GM12878 (cell line): ENCODE measurements at regions not wholly inside any gene's neighbourhood (a gene's known extent, or its start where the extent isn't known, plus 50 kb on each side); places are given as distances from the start of the nearest gene placed in this dataset.

ENCODE experiments used
- ATAC-seq: fragments of 200-7000 bp; cut with Tn5 transposase; 3 replicates; pipeline ENCODE4 v1.9.1; 2020; ENCODE audit warnings: mild to moderate bottlenecking, moderate library complexity
- BruUV-seq: library from RNA; stranded (reverse); fragments of 400-500 nt; replicated peaks from 2 replicates; lab custom pipeline; 2021; lab: Mats Ljungman, UMichigan
- CTCF ChIA-PET: fragments of 300-600 bp; sonication (Branson Sonifier 250); formaldehyde crosslinking; extraction: SDS; loops from one replicate; lab custom pipeline; 2021; ENCODE audit warnings: inconsistent platforms; lab: Yijun Ruan, JAX
- POLR2A ChIA-PET: fragments of 350-600 bp; formaldehyde crosslinking; extraction: SDS; loops from one replicate; lab custom pipeline; 2021; ENCODE audit warnings: inconsistent platforms; lab: Charles Lee
- RAD21 ChIA-PET: fragments of 300-600 bp; sonication (Branson Sonifier 250); formaldehyde crosslinking; loops from one replicate; lab custom pipeline; 2023; ENCODE audit warnings: antibody characterized with exemption; ENCODE audit not compliant: unreplicated experiment; lab: Charles Lee
- SMC1A ChIA-PET: fragments of 300-600 bp; sonication (Branson Sonifier 250); formaldehyde crosslinking; loops from one replicate; lab custom pipeline; 2023; ENCODE audit not compliant: unreplicated experiment, uncharacterized antibody; lab: Charles Lee
- DNase-seq: peaks from one replicate; pipeline ENCODE4 v3.0.0-alpha.2; 2011; ENCODE audit warnings: low read depth, low spot score
- FAIRE-seq: peaks from 3 replicates; lab custom pipeline; 2011; peaks lifted over from hg19 to GRCh38; lab: Jason Lieb, UNC
- H2AFZ ChIP-seq: 2 replicates; pipeline ENCODE4 v1.6.0; 2011; ENCODE audit warnings: low read depth, low read length, control low read depth; ENCODE audit not compliant: control insufficient read depth
- H3K27ac ChIP-seq: 2 replicates; pipeline ENCODE4 v1.5.1; 2011; ENCODE audit warnings: control low read depth; ENCODE audit not compliant: control insufficient read depth, insufficient read depth
- H3K27me3 ChIP-seq, 2 experiments: replicated peaks in 1 of 2; 2 replicates each; pipeline versions ENCODE4 v1.6.0 to v1.6.1; 2011; ENCODE audit warnings: low read length in 1 of 2; ENCODE audit not compliant: control insufficient read depth in 2 of 2, insufficient read depth in 2 of 2
- H3K36me3 ChIP-seq, 2 experiments: 2 replicates each; pipeline ENCODE4 v1.5.1; 2011; ENCODE audit warnings: low read length in 1 of 2; ENCODE audit not compliant: control insufficient read depth in 2 of 2, insufficient read depth in 2 of 2
- H3K4me1 ChIP-seq: 2 replicates; pipeline ENCODE4 v1.6.1; 2011; ENCODE audit warnings: mild to moderate bottlenecking, low read length, moderate library complexity, mixed read lengths; ENCODE audit not compliant: control insufficient read depth, insufficient read depth
- H3K4me2 ChIP-seq: 2 replicates; pipeline ENCODE4 v1.6.0; 2011; ENCODE audit warnings: control low read depth; ENCODE audit not compliant: control insufficient read depth, insufficient read depth
- H3K4me3 ChIP-seq: fragments of 200-600 bp; sonication (generic); 2 replicates; pipeline ENCODE4 v1.5.1; 2016
- H3K79me2 ChIP-seq: 2 replicates; pipeline ENCODE4 v1.6.0; 2011; ENCODE audit warnings: low read length; ENCODE audit not compliant: control insufficient read depth, insufficient read depth
- H3K9ac ChIP-seq: 2 replicates; pipeline ENCODE4 v1.8.0; 2011; ENCODE audit warnings: low read length, control low read depth, mixed read lengths; ENCODE audit not compliant: control insufficient read depth, insufficient read depth
- H3K9me3 ChIP-seq: replicated peaks from 3 replicates; pipeline ENCODE4 v1.5.1; 2011; ENCODE audit warnings: mild to moderate bottlenecking, low read length; ENCODE audit not compliant: control insufficient read depth, insufficient read depth
- H4K20me1 ChIP-seq: 2 replicates; pipeline ENCODE4 v1.6.0; 2011; ENCODE audit not compliant: control insufficient read depth, insufficient read depth
- CBFB ChIP-seq: IDR thresholded peaks from 2 replicates; pipeline ENCODE4 v1.6.1; 2016; ENCODE audit warnings: antibody characterized with exemption, low read depth
- EED ChIP-seq: sonication (generic); IDR thresholded peaks from 2 replicates; pipeline ENCODE4 v1.6.1; 2016; ENCODE audit warnings: antibody characterized with exemption, low read depth
- EP300 ChIP-seq, 2 experiments: fragments of 150-350 bp in 1 of 2; IDR thresholded peaks; 2 replicates each; pipeline ENCODE4 v1.6.1; 2011 to 2012; ENCODE audit warnings: low read depth in 2 of 2, low read length in 2 of 2, borderline replicate concordance in 1 of 2, improper control_type of control experiment in 1 of 2, inconsistent platforms in 1 of 2; ENCODE audit not compliant: control insufficient read depth in 1 of 2
- FOXM1 ChIP-seq: IDR thresholded peaks from 2 replicates; pipeline ENCODE4 v1.6.1; 2012; ENCODE audit warnings: low read depth, mild to moderate bottlenecking, inconsistent platforms, low read length, moderate library complexity
- SIN3A ChIP-seq: IDR thresholded peaks from 2 replicates; pipeline ENCODE4 v1.6.1; 2012; ENCODE audit warnings: low read depth, low read length, improper control_type of control experiment
- WRNIP1 ChIP-seq: IDR thresholded peaks from 2 replicates; pipeline ENCODE4 v1.6.1; 2011; ENCODE audit warnings: low read depth, low read length, improper control_type of control experiment, borderline replicate concordance
- WGBS: methylation state at CpG from one replicate; pipeline ENCODE4 v1.1.6; 2016; ENCODE audit warnings: low lambda C conversion rate; ENCODE audit not compliant: insufficient replicate concordance, insufficient coverage; ENCODE audit errors: missing lambda C conversion rate; 5-methylcytosine and 5-hydroxymethylcytosine counted together
- in situ Hi-C: fragments of 300-500 bp; cut with MboI; formaldehyde crosslinking; loops from 9 replicates; pipeline ENCODE4 v1.14.3; 2018; ENCODE audit warnings: mixed read lengths
- intact Hi-C: fragments of 100-400 bp; cut with micrococcal nuclease; formaldehyde crosslinking; loops from one replicate; pipeline ENCODE4 v1.14.2; 2022; ENCODE audit not compliant: unreplicated experiment
- TF ChIP-seq, protein P1 (sequence below): fragments of 450-650 bp; IDR thresholded peaks from 2 replicates; pipeline ENCODE4 v1.6.1; 2016; ENCODE audit warnings: mild to moderate bottlenecking
- TF ChIP-seq, protein P2 (sequence below): fragments of 450-650 bp; IDR thresholded peaks from 2 replicates; pipeline ENCODE4 v1.6.1; 2014; ENCODE audit warnings: mild to moderate bottlenecking
- TF ChIP-seq, protein P3 (sequence below): fragments of 450-650 bp; IDR thresholded peaks from 2 replicates; pipeline ENCODE4 v1.6.1; 2017; ENCODE audit warnings: borderline replicate concordance
- TF ChIP-seq, protein P4 (sequence below): fragments of 450-650 bp; IDR thresholded peaks from 2 replicates; pipeline ENCODE4 v1.6.1; 2018; ENCODE audit warnings: mild to moderate bottlenecking, low read depth, moderate library complexity; ENCODE audit not compliant: partially characterized antibody

DNA sequence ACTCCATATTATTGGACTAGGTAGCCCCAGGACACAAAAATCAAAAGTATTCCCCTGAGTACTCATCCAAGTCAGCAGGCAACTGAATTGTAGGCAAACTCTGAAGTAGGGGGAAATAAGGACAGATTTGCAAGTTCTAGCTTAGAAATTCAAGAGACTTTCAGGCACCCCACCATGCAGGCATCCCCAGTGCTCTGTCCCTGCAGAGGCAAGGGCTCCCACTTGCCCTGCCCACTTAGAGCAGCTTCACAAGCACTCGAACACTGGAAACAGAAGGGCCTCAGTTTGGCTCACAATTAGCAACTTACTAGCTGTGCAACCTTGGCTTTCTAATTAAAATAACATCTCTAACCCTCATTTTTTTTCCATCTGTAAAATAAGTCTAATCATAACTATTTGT lies 209.2 kb downstream of the C7orf25 start:
- no peaks in the 10 kb centered on the region for H3K36me3 ChIP-seq
- in situ Hi-C loops (no loop called here), intact Hi-C loops (no loop called here)
- no peak for ATAC-seq
- WGBS = 38% methylated on average over 1 of the region's 1 CpG
- BruUV-seq = no TSS peak
- H3K27me3 ChIP-seq = no peaks in the 10 kb centered on the region
- RAD21 ChIA-PET = no interaction called here
- H3K27ac ChIP-seq = no peak overlapping the region
- DNase-seq = no peak
- H3K4me3 ChIP-seq = no peak overlapping the region
- no peaks in the 10 kb centered on the region for H4K20me1 ChIP-seq
- SMC1A ChIA-PET = interaction anchor here (0.9 kb wide), 1 partner anchor 10 kb away, joined by 3 read pairs; no protein-coding TSS in a partner anchor
- CTCF ChIA-PET = interaction anchor here (1.4 kb wide), 2 partner anchors 9 to 42 kb away, joined by 3 to 5 read pairs; no protein-coding TSS in a partner anchor
- TF ChIP-seq, protein P1, sequence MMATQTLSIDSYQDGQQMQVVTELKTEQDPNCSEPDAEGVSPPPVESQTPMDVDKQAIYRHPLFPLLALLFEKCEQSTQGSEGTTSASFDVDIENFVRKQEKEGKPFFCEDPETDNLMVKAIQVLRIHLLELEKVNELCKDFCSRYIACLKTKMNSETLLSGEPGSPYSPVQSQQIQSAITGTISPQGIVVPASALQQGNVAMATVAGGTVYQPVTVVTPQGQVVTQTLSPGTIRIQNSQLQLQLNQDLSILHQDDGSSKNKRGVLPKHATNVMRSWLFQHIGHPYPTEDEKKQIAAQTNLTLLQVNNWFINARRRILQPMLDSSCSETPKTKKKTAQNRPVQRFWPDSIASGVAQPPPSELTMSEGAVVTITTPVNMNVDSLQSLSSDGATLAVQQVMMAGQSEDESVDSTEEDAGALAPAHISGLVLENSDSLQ = no peak
- TF ChIP-seq WRNIP1 (no peak), CBFB (no peak), EED (no peak), FOXM1 (no peak), SIN3A (no peak), EP300 (IDR thresholded peaks at IDR 0.05; ENCODE audit: borderline replicate concordance in 1 of 2, control insufficient read depth in 1 of 2, low read depth in 2 of 2, low read length in 2 of 2) (no peak)
- TF ChIP-seq, protein P2, sequence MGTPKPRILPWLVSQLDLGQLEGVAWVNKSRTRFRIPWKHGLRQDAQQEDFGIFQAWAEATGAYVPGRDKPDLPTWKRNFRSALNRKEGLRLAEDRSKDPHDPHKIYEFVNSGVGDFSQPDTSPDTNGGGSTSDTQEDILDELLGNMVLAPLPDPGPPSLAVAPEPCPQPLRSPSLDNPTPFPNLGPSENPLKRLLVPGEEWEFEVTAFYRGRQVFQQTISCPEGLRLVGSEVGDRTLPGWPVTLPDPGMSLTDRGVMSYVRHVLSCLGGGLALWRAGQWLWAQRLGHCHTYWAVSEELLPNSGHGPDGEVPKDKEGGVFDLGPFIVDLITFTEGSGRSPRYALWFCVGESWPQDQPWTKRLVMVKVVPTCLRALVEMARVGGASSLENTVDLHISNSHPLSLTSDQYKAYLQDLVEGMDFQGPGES = no peak
- TF ChIP-seq, protein P3, sequence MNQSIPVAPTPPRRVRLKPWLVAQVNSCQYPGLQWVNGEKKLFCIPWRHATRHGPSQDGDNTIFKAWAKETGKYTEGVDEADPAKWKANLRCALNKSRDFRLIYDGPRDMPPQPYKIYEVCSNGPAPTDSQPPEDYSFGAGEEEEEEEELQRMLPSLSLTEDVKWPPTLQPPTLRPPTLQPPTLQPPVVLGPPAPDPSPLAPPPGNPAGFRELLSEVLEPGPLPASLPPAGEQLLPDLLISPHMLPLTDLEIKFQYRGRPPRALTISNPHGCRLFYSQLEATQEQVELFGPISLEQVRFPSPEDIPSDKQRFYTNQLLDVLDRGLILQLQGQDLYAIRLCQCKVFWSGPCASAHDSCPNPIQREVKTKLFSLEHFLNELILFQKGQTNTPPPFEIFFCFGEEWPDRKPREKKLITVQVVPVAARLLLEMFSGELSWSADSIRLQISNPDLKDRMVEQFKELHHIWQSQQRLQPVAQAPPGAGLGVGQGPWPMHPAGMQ = no peak
- TF ChIP-seq, protein P4, sequence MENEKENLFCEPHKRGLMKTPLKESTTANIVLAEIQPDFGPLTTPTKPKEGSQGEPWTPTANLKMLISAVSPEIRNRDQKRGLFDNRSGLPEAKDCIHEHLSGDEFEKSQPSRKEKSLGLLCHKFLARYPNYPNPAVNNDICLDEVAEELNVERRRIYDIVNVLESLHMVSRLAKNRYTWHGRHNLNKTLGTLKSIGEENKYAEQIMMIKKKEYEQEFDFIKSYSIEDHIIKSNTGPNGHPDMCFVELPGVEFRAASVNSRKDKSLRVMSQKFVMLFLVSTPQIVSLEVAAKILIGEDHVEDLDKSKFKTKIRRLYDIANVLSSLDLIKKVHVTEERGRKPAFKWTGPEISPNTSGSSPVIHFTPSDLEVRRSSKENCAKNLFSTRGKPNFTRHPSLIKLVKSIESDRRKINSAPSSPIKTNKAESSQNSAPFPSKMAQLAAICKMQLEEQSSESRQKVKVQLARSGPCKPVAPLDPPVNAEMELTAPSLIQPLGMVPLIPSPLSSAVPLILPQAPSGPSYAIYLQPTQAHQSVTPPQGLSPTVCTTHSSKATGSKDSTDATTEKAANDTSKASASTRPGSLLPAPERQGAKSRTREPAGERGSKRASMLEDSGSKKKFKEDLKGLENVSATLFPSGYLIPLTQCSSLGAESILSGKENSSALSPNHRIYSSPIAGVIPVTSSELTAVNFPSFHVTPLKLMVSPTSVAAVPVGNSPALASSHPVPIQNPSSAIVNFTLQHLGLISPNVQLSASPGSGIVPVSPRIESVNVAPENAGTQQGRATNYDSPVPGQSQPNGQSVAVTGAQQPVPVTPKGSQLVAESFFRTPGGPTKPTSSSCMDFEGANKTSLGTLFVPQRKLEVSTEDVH = no peak
- FAIRE-seq = no peak
- H3K4me2 ChIP-seq = no peak overlapping the region
- H3K79me2 ChIP-seq = no peaks in the 10 kb centered on the region
- no peaks in the 10 kb centered on the region for H3K4me1 ChIP-seq
- H2AFZ ChIP-seq = no peak overlapping the region
- POLR2A ChIA-PET = no interaction called here
- H3K9me3 ChIP-seq = no peaks in the 10 kb centered on the region
- H3K9ac ChIP-seq = no peak overlapping the region
